ENCODE measurements at regions not wholly inside any gene's neighbourhood (a gene's known extent, or its start where the extent isn't known, plus 50 kb on each side); places are given as distances from the start of the nearest gene placed in this dataset.
"Not testable (repeated sequence)": the region's sequence is repeated elsewhere in the genome, so short reads cannot be mapped to it uniquely, and the experiment has no call there.

DNA sequence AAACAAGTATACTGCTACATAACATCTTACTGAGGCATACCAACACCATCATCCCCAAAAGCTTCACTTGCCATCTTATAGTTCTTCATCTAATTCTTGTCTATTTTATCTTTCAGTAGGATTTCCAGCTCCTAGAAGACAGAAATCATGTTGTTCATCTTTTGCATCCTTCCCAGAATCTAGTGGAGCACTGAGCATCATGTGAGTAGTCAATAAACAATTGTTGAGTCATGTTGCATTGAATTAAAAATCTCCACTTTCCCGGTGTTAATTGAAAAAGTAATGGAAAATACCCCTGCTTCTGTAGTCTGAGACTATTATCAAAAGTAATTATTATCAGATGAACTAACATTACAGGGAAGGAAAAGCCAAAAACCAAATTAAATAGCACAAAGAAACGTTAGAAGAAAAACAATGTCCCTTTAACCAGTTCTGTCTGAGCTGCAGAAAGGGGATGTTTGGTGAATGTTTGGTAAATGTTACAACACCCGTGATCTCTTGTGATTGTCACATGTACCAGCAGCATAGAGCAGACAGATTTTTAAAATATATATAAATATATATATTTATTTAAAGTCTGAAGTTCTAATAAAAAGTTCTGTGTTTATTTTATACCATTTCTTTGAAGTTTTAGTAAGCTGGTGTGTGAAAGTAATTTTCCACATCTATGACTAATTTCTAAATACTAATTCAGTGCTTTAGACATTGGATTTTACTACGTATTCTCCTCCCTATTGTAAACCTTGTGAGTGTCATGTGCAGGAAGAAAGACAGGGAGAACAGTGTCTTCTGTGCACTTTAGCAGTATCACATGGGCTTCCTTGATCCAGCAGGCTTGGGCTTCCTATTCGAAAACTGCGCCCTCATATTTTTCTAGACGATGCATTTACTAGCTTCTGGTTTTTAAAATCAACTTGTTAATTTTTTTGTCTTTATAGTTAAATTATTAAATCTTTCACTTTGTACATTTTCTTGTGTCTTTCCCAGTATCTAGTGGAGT, 85.6 kb downstream of the RAP2B start:
- Histone ChIP-seq H3K4me3 (ENCODE audit: low read length) (no peak overlapping the region), H3K27me3 (replicated peaks; ENCODE audit: control insufficient read depth, insufficient read depth, low read length) (no peaks in the 10 kb centered on the region), H3K36me3 (ENCODE audit: control insufficient read depth, insufficient read depth, low read length, severe bottlenecking) (no peaks in the 10 kb centered on the region), H3K9me3 (ENCODE audit: control insufficient read depth, low read length) (no peaks in the 10 kb centered on the region), H3K9ac (ENCODE audit: low read length) (no peak overlapping the region), H3K4me1 (ENCODE audit: control insufficient read depth, insufficient read depth, low read length) (peaks cover 10% of the 10 kb centered on the region)
- peak; percentile 22 for DNase-seq (ENCODE audit: low read depth)

DNA sequence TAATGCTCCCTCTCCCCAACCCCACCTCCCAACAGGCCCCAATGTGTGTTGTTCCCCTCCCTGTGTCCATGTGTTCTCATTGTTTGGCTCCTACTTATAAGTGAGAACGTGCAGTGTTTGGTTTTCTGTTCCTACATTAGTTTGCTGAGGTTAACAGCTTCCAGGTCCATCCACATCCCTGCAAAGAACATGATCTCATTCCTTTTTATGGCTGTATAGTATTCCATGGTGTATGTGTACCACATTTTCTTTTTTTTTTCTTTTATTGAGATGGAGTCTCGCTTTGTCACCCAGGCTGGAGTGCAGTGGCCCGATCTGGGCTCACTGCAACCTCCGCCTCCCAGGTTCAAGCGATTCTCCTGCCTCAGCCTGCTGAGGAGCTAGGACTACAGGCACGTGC, 86.8 kb downstream of the RAP2B start:
- not testable (repeated sequence) for H3K4me1 ChIP-seq (ENCODE audit: control insufficient read depth, insufficient read depth, low read length); H3K36me3 ChIP-seq (ENCODE audit: control insufficient read depth, insufficient read depth, low read length, severe bottlenecking); H3K9me3 ChIP-seq (ENCODE audit: control insufficient read depth, low read length); H3K9ac ChIP-seq (ENCODE audit: low read length); DNase-seq (ENCODE audit: low read depth); H3K4me3 ChIP-seq (ENCODE audit: low read length); H3K27me3 ChIP-seq (replicated peaks; ENCODE audit: control insufficient read depth, insufficient read depth, low read length)

DNA sequence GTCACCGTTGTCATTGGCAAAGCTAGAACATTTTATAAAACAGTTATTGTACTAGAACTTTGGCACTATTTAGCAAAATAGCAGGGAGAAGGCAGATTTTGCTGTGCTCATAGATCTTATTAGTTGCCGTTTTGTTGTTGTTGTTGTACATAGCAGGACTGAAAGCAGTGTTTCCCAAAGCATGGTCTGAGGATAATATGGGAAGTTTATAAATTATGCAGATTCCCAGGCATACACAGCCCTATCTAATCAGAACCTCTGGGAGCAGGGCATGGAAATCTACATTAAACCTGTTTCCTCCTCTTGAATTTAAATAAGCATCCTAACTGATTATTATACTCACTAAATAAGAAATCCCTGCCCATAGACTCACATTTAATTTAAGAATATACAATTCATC, 87.9 kb downstream of the RAP2B start:
- no peaks in the 10 kb centered on the region for H3K27me3 ChIP-seq (replicated peaks; ENCODE audit: control insufficient read depth, insufficient read depth, low read length)
- no peak overlapping the region for H3K4me3 ChIP-seq (ENCODE audit: low read length)
- no peak overlapping the region for H3K9ac ChIP-seq (ENCODE audit: low read length)
- peaks cover 10% of the 10 kb centered on the region for H3K4me1 ChIP-seq (ENCODE audit: control insufficient read depth, insufficient read depth, low read length)
- no peaks in the 10 kb centered on the region for H3K36me3 ChIP-seq (ENCODE audit: control insufficient read depth, insufficient read depth, low read length, severe bottlenecking)
- no peaks in the 10 kb centered on the region for H3K9me3 ChIP-seq (ENCODE audit: control insufficient read depth, low read length)
- DNase-seq (ENCODE audit: low read depth): no peak

DNA sequence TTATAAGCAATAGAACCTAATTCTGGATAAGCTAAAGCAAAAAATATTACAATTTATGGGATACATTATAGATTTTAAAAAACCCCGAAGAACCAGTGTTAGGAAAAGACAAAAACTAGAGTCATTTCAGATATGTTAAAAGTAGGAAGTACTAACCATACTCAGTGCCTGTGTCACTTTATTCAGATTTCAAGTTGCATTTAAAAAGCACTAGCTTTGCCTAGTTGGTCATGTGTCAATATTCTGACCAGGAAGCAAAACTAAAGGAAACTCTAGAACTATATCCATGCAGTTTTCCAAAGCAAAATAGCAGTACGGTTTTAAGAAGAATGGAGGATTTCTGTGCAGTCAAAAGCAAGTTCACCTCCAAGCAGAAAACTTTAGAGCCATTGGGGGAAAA, 88.4 kb downstream of the RAP2B start:
- Histone ChIP-seq H3K27me3 (replicated peaks; ENCODE audit: control insufficient read depth, insufficient read depth, low read length) (no peaks in the 10 kb centered on the region), H3K4me3 (ENCODE audit: low read length) (no peak overlapping the region), H3K9ac (ENCODE audit: low read length) (no peak overlapping the region), H3K9me3 (ENCODE audit: control insufficient read depth, low read length) (no peaks in the 10 kb centered on the region), H3K36me3 (ENCODE audit: control insufficient read depth, insufficient read depth, low read length, severe bottlenecking) (no peaks in the 10 kb centered on the region), H3K4me1 (ENCODE audit: control insufficient read depth, insufficient read depth, low read length) (peaks cover 10% of the 10 kb centered on the region)
- no peak for DNase-seq (ENCODE audit: low read depth)

DNA sequence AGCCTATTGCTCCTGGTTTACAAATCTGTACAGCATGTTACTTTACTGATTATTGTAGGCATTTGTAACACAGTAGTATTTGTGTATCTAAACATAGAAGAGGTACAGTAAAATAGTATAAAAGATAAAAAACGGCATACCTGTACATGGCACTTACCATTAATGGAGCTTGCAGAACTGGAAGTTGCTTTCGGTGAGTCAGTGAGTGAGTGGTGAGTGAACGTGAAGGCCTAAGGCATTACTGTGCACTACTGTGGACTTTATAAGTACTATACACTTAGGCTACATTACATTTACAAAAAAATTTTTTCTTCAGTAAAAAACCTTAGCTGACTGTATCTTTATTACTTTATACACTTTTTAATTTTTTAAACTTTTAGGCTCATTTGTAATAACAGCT, 90.9 kb downstream of the RAP2B start:
- DNase-seq (ENCODE audit: low read depth): no peak
- Histone ChIP-seq H3K4me3 (ENCODE audit: low read length) (no peak overlapping the region), H3K4me1 (ENCODE audit: control insufficient read depth, insufficient read depth, low read length) (no peaks in the 10 kb centered on the region), H3K27me3 (replicated peaks; ENCODE audit: control insufficient read depth, insufficient read depth, low read length) (no peaks in the 10 kb centered on the region), H3K9me3 (ENCODE audit: control insufficient read depth, low read length) (no peaks in the 10 kb centered on the region), H3K36me3 (ENCODE audit: control insufficient read depth, insufficient read depth, low read length, severe bottlenecking) (no peaks in the 10 kb centered on the region), H3K9ac (ENCODE audit: low read length) (no peak overlapping the region)

DNA sequence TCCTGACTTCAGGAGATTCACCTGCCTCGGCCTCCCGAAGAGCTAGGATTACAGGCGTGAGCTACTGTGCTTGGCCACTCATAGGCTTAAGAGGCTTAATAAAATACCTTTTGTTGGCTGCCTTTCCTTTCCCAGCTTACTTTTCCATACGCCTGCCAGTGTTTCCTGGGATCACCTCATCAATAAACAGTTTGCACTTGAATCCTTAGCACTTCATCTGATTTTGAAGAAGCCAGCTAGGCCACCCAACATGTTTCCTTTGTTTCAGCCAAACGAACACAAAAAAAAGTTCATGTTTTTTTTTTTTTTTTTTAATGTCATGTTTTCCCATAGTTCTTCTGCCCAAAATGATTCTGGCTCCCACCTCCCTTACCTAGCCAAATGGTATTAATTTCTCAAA, 92.3 kb downstream of the RAP2B start:
- H3K4me1 ChIP-seq (ENCODE audit: control insufficient read depth, insufficient read depth, low read length): no peaks in the 10 kb centered on the region
- no peak overlapping the region for H3K4me3 ChIP-seq (ENCODE audit: low read length)
- no peak for DNase-seq (ENCODE audit: low read depth)
- no peak overlapping the region for H3K9ac ChIP-seq (ENCODE audit: low read length)
- H3K9me3 ChIP-seq (ENCODE audit: control insufficient read depth, low read length): no peaks in the 10 kb centered on the region
- no peaks in the 10 kb centered on the region for H3K27me3 ChIP-seq (replicated peaks; ENCODE audit: control insufficient read depth, insufficient read depth, low read length)
- no peaks in the 10 kb centered on the region for H3K36me3 ChIP-seq (ENCODE audit: control insufficient read depth, insufficient read depth, low read length, severe bottlenecking)

DNA sequence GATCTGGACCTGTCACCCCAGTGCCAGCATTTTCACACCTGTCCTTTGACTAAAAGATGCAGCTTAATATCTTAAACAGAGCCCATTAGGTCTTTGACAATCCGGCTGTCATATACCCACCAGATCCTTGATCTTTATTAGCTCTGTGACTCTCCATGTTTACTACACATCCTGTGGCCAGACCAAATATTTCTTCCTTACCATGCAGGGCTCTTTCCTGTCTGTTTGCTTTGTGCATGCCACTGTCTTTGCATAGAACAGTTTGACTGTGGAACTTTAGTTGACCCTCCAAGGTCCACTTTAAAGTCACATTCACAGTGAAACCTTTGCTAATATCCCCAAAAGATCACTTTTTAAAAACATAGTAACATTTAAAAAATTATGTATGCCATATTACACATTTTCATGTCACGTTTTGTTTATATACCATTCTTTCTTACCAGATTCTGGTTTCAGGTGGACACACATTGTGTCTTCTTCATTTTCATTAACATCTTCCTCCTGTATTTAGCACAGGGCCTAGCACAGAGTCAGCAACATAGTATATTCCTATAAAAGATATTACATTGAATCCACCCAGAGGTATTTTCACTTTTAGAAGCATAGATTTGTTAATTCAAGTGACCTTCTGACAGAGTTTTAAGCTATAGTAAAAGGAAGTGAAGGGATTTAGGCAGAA, 95.8 kb downstream of the RAP2B start:
- DNase-seq (ENCODE audit: low read depth): peak; percentile 26
- H3K9ac ChIP-seq (ENCODE audit: low read length): no peak overlapping the region
- no peaks in the 10 kb centered on the region for H3K4me1 ChIP-seq (ENCODE audit: control insufficient read depth, insufficient read depth, low read length)
- no peaks in the 10 kb centered on the region for H3K36me3 ChIP-seq (ENCODE audit: control insufficient read depth, insufficient read depth, low read length, severe bottlenecking)
- H3K27me3 ChIP-seq (replicated peaks; ENCODE audit: control insufficient read depth, insufficient read depth, low read length): no peaks in the 10 kb centered on the region
- no peaks in the 10 kb centered on the region for H3K9me3 ChIP-seq (ENCODE audit: control insufficient read depth, low read length)
- H3K4me3 ChIP-seq (ENCODE audit: low read length): no peak overlapping the region

DNA sequence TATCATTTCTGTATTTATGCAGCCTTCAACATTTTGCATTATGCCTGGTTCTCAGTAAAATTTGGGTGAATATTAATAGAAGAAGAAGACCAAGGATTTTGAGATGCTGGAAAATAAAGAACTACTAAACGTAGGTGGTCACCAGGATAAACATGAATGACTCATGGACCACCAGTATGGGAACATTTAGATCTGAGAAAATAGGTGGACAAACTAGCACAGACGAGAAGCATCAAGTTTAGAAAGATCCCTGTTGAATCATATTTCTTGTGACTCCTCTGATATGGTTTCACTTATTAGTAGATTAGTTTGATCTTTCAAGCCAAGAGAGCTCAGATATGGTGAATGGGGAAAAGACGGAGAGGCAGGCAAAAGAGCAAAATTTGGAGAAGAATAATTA, 97.9 kb downstream of the RAP2B start:
- H3K4me1 ChIP-seq (ENCODE audit: control insufficient read depth, insufficient read depth, low read length): no peaks in the 10 kb centered on the region
- no peak overlapping the region for H3K4me3 ChIP-seq (ENCODE audit: low read length)
- DNase-seq (ENCODE audit: low read depth): no peak
- H3K27me3 ChIP-seq (replicated peaks; ENCODE audit: control insufficient read depth, insufficient read depth, low read length): no peaks in the 10 kb centered on the region
- no peaks in the 10 kb centered on the region for H3K9me3 ChIP-seq (ENCODE audit: control insufficient read depth, low read length)
- no peak overlapping the region for H3K9ac ChIP-seq (ENCODE audit: low read length)
- no peaks in the 10 kb centered on the region for H3K36me3 ChIP-seq (ENCODE audit: control insufficient read depth, insufficient read depth, low read length, severe bottlenecking)

DNA sequence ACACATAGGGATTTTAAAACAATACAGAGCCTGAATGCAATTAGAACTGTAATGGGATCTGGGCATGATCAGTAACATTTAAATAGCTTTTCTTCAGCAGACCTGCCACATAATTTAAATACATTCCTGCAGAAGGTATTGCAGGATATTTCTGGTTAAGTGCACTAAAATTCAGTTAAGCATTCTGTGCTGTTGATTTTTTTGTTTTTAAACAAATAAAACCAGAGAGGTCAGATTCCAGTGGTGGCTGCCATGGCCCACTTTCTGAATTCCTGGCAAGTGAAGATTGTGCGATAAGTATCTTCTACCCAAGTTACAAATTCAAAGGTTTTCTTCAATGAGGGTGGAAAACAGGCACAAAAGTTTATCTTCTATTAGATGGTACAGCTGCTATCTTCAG, 98.7 kb downstream of the RAP2B start:
- no peaks in the 10 kb centered on the region for H3K36me3 ChIP-seq (ENCODE audit: control insufficient read depth, insufficient read depth, low read length, severe bottlenecking)
- H3K4me1 ChIP-seq (ENCODE audit: control insufficient read depth, insufficient read depth, low read length): no peaks in the 10 kb centered on the region
- H3K9me3 ChIP-seq (ENCODE audit: control insufficient read depth, low read length): no peaks in the 10 kb centered on the region
- H3K4me3 ChIP-seq (ENCODE audit: low read length): no peak overlapping the region
- peak; percentile 28 for DNase-seq (ENCODE audit: low read depth)
- H3K9ac ChIP-seq (ENCODE audit: low read length): no peak overlapping the region
- no peaks in the 10 kb centered on the region for H3K27me3 ChIP-seq (replicated peaks; ENCODE audit: control insufficient read depth, insufficient read depth, low read length)

DNA sequence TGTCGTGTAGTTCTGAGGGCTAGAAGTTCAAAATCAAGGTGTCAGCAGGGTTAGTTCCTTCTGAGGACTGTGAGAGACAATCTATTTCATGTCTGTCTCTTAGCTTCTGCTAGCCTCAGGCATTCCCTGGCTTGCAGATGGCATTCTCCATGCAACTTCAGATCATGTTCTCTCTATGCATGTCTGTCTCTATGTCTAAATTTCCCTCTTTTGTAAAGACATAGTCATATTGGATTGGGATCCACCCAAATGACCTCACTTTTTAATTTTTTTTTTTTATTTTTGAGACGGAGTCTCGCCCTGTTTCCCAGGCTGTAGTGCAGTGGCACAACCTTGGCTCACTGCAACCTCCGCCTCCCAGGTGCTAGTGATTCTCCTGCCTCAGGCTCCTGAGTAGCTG, 104.6 kb downstream of the RAP2B start:
- Histone ChIP-seq H3K4me3 (ENCODE audit: low read length) (no peak overlapping the region), H3K27me3 (replicated peaks; ENCODE audit: control insufficient read depth, insufficient read depth, low read length) (no peaks in the 10 kb centered on the region), H3K9me3 (ENCODE audit: control insufficient read depth, low read length) (no peaks in the 10 kb centered on the region), H3K4me1 (ENCODE audit: control insufficient read depth, insufficient read depth, low read length) (no peaks in the 10 kb centered on the region), H3K36me3 (ENCODE audit: control insufficient read depth, insufficient read depth, low read length, severe bottlenecking) (no peaks in the 10 kb centered on the region), H3K9ac (ENCODE audit: low read length) (no peak overlapping the region)
- DNase-seq (ENCODE audit: low read depth): no peak

DNA sequence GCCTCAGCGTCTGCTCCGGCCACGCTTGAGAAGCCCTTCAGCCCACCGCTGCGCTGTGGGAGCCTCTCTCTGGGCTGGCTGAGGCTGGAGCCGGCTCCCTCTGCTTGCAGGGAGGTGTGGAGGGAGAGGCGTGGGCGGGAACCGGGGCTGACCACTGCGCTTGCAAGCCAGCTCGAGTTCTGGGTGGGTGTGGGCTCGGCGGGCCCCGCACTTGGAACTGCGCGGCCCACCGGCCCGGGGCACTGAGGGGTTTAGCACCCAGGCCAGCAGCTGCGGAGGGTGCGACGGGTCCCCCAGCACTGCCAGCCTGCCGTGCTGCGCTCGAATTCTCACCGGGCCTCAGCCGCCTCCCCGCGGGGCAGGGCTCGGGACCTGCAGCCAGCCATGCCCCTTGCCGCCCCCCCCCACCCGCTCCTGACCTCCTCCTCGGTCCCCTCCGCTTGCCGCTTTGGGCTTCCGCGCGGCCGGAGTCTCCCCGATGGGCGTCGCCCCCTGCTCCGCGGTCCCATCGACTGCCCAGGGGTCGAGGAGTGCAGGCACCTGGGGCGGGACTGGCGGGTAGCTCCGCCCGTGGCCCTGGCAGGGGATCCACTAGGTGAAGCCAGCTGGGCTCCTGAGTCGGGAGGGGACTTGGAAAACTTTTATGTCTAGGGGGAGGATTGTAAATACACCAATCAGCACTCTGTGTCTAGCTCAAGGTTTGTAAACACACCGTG, 106.7 kb downstream of the RAP2B start:
- Histone ChIP-seq H3K9ac (ENCODE audit: low read length) (no peak overlapping the region), H3K27me3 (replicated peaks; ENCODE audit: control insufficient read depth, insufficient read depth, low read length) (no peaks in the 10 kb centered on the region), H3K36me3 (ENCODE audit: control insufficient read depth, insufficient read depth, low read length, severe bottlenecking) (no peaks in the 10 kb centered on the region), H3K4me1 (ENCODE audit: control insufficient read depth, insufficient read depth, low read length) (no peaks in the 10 kb centered on the region), H3K4me3 (ENCODE audit: low read length) (no peak overlapping the region), H3K9me3 (ENCODE audit: control insufficient read depth, low read length) (no peaks in the 10 kb centered on the region)
- no peak for DNase-seq (ENCODE audit: low read depth)

Measured in adipocyte (in vitro differentiated cells).